Neural cell (in vitro differentiated cells): ENCODE measurements at regions not wholly inside any gene's neighbourhood (a gene's known extent, or its start where the extent isn't known, plus 50 kb on each side); places are given as distances from the start of the nearest gene placed in this dataset.

ENCODE experiments used
- CTCF ChIP-seq: fragments of 450-650 bp; IDR thresholded peaks from 2 replicates; pipeline ENCODE4 v1.5.1; 2014; ENCODE audit warnings: antibody characterized with exemption, mild to moderate bottlenecking, moderate library complexity; ENCODE audit not compliant: poor library complexity, severe bottlenecking
- EP300 ChIP-seq: fragments of 450-650 bp; conservative IDR thresholded peaks from 2 replicates; pipeline ENCODE4 v1.6.1; 2014; ENCODE audit warnings: antibody characterized with exemption, mild to moderate bottlenecking, moderate library complexity; ENCODE audit not compliant: poor library complexity, severe bottlenecking
- EZH2 ChIP-seq: fragments of 200-600, 300-800 bp; shearing (Covaris generic), sonication (generic); IDR thresholded peaks from 2 replicates; pipeline ENCODE4 v1.6.1; 2014; ENCODE audit warnings: antibody characterized with exemption, low read length, borderline replicate concordance, mild to moderate bottlenecking; ENCODE audit not compliant: insufficient read depth, poor library complexity, severe bottlenecking
- POLR2AphosphoS5 ChIP-seq: IDR thresholded peaks from 2 replicates; pipeline ENCODE4 v1.6.1; 2012
- RAD21 ChIP-seq: fragments of 450-650 bp; conservative IDR thresholded peaks from 2 replicates; pipeline ENCODE4 v1.6.1; 2014; ENCODE audit warnings: antibody characterized with exemption, mild to moderate bottlenecking, moderate library complexity
- REST ChIP-seq: IDR thresholded peaks from 2 replicates; pipeline ENCODE4 v1.6.1; 2012; ENCODE audit warnings: borderline replicate concordance
- TAF1 ChIP-seq: IDR thresholded peaks from 2 replicates; pipeline ENCODE4 v1.6.1; 2012; ENCODE audit warnings: low read depth

- TF ChIP-seq CTCF (no peak), POLR2AphosphoS5 (no peak), EZH2 (no peak), RAD21 (no peak), TAF1 (no peak), REST (no peak), EP300 (no peak)
Measured at GRCh38 chr13:22499919-22500318, 680.9 kb upstream of the SGCG start.
